ENCODE measurements at regions not wholly inside any gene's neighbourhood (a gene's known extent, or its start where the extent isn't known, plus 50 kb on each side); places are given as distances from the start of the nearest gene placed in this dataset.

DNA sequence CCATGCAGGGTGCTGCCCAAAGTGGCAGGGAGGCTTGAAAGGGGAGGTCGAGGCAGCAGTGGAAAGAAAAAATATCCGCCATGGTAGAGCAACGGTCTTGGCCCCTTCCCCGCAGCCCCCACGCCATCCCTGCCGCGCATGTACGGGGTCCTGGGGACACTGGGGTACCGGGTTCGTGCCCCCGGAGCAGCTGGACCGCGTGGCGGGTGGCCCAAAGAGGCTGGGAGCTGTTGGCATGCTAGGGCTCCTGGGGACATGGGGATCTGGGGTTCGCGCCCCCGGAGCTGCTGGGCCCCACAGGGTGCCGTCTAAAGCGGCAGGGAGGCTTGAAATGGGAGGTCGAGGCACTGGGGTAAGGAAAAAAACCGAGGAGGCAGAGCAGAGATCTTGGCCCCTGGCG lies 316.5 kb downstream of the ALG10 start:
- Histone ChIP-seq H3K27ac (ENCODE audit: extremely low read length, insufficient read depth, low read length) (no peak overlapping the region), H2AFZ (ENCODE audit: low read length) (no peak overlapping the region), H3K9me3 (ENCODE audit: low read length) (no peaks in the 10 kb centered on the region), H3K79me2 (ENCODE audit: insufficient read depth, low read length) (no peaks in the 10 kb centered on the region), H3K4me3 (replicated peaks in 1 of 3; ENCODE audit: insufficient read depth in 1 of 3, low read depth in 2 of 3, low read length in 3 of 3) (no peak overlapping the region), H3K4me2 (ENCODE audit: low read depth, low read length) (no peak overlapping the region), H3K36me3 (replicated peaks in 1 of 2; ENCODE audit: control insufficient read depth in 1 of 2, insufficient read depth in 2 of 2, low read length in 2 of 2) (no peaks in the 10 kb centered on the region), H3K9ac (ENCODE audit: insufficient read depth, low read depth, low read length) (no peak overlapping the region), H4K20me1 (ENCODE audit: insufficient read depth, low read length) (no peaks in the 10 kb centered on the region), H3K4me1 (ENCODE audit: insufficient read depth, low read length) (no peaks in the 10 kb centered on the region), H3K27me3 (ENCODE audit: control insufficient read depth in 1 of 2, insufficient read depth in 2 of 2, low read length in 2 of 2) (peaks cover 2 to 56% of the 10 kb centered on the region in 2 experiments; a peak in 4 of 5 replicates)
- POLR2A ChIA-PET, result no interaction called here
- ATAC-seq (no peak), DNase-seq (ENCODE audit: low spot score) (no peak), FAIRE-seq (no peak)
- CTCF ChIA-PET (ENCODE audit: low intra/inter-chr PET ratio, low total read pairs), result no interaction called here
- BruUV-seq (replicated peaks), result no TSS peak
- TF ChIP-seq MAFF (IDR thresholded peaks at IDR 0.05; ENCODE audit: low read depth, low read length) (no peak), GFI1 (CRISPR knock-in tag; IDR thresholded peaks at IDR 0.05; ENCODE audit: borderline replicate concordance) (no peak), MYC (CRISPR knock-in tag; IDR thresholded peaks at IDR 0.05; ENCODE audit: borderline replicate concordance) (no peak)
- WGBS (ENCODE audit: low lambda C conversion rate), result 43% methylated on average over 13 of the region's 22 CpGs
- intact Hi-C loops (cut with micrococcal nuclease; ENCODE audit: unreplicated experiment), result no loop called here
- in situ Hi-C loops (cut with HindIII; ENCODE audit: extremely low pct_ligation_motif_present, low pct_unique_long_range_greater_than_20kb), result no loop called here

DNA sequence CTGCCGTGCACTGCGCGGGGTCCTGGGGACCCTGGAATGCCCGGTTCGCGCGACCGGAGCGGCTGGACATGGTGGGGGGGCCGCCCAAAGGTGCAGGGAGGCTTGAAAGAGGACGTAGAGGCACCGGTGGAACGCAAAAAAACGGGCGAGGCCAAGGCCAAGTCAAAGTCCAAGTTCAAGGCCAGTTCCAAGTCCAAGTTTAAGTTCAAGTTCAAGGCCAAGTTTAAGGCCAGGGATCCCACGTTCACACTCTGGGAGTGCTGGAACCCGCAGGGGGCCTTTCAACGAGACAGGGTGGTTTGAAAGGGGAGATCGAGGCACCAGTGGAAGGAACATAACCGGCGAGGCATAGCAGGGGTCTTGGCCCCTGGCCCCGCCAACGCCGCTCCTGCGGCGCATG lies 317.6 kb downstream of the ALG10 start:
- Histone ChIP-seq H3K4me2 (ENCODE audit: low read depth, low read length) (no peak overlapping the region), H3K36me3 (replicated peaks in 1 of 2; ENCODE audit: control insufficient read depth in 1 of 2, insufficient read depth in 2 of 2, low read length in 2 of 2) (no peaks in the 10 kb centered on the region), H3K27ac (ENCODE audit: extremely low read length, insufficient read depth, low read length) (no peak overlapping the region), H3K9ac (ENCODE audit: insufficient read depth, low read depth, low read length) (no peak overlapping the region), H3K9me3 (ENCODE audit: low read length) (no peaks in the 10 kb centered on the region), H3K4me1 (ENCODE audit: insufficient read depth, low read length) (no peaks in the 10 kb centered on the region), H3K4me3 (replicated peaks in 1 of 3; ENCODE audit: insufficient read depth in 1 of 3, low read depth in 2 of 3, low read length in 3 of 3) (no peak overlapping the region), H2AFZ (ENCODE audit: low read length) (no peak overlapping the region), H4K20me1 (ENCODE audit: insufficient read depth, low read length) (no peaks in the 10 kb centered on the region), H3K79me2 (ENCODE audit: insufficient read depth, low read length) (no peaks in the 10 kb centered on the region), H3K27me3 (ENCODE audit: control insufficient read depth in 1 of 2, insufficient read depth in 2 of 2, low read length in 2 of 2) (peaks cover 2 to 67% of the 10 kb centered on the region in 2 experiments; a peak in 4 of 5 replicates)
- CTCF ChIA-PET (ENCODE audit: low intra/inter-chr PET ratio, low total read pairs), result no interaction called here
- DNase-seq (ENCODE audit: low spot score) (no peak), FAIRE-seq (no peak), ATAC-seq (no peak)
- intact Hi-C loops (cut with micrococcal nuclease; ENCODE audit: unreplicated experiment) (no loop called here), in situ Hi-C loops (cut with HindIII; ENCODE audit: extremely low pct_ligation_motif_present, low pct_unique_long_range_greater_than_20kb) (no loop called here)
- POLR2A ChIA-PET, result no interaction called here
- 15% methylated on average over 18 of the region's 26 CpGs for WGBS (ENCODE audit: low lambda C conversion rate)
- no TSS peak for BruUV-seq (replicated peaks)
- TF ChIP-seq ZNF256 (CRISPR knock-in tag; conservative IDR thresholded peaks at IDR 0.05) (no peak), SYNCRIP (IDR thresholded peaks at IDR 0.05; ENCODE audit: insufficient read depth, low read depth, low read length) (no peak), SMC3 (IDR thresholded peaks at IDR 0.05; ENCODE audit: low read length) (no peak), JUNB (CRISPR knock-in tag; IDR thresholded peaks at IDR 0.05; ENCODE audit: borderline replicate concordance) (no peak), ZZZ3 (CRISPR knock-in tag; IDR thresholded peaks at IDR 0.05; ENCODE audit: borderline replicate concordance) (no peak), ZNF660 (CRISPR knock-in tag; IDR thresholded peaks at IDR 0.05; ENCODE audit: borderline replicate concordance, low read depth) (no peak)
- TF ChIP-seq, protein P1, sequence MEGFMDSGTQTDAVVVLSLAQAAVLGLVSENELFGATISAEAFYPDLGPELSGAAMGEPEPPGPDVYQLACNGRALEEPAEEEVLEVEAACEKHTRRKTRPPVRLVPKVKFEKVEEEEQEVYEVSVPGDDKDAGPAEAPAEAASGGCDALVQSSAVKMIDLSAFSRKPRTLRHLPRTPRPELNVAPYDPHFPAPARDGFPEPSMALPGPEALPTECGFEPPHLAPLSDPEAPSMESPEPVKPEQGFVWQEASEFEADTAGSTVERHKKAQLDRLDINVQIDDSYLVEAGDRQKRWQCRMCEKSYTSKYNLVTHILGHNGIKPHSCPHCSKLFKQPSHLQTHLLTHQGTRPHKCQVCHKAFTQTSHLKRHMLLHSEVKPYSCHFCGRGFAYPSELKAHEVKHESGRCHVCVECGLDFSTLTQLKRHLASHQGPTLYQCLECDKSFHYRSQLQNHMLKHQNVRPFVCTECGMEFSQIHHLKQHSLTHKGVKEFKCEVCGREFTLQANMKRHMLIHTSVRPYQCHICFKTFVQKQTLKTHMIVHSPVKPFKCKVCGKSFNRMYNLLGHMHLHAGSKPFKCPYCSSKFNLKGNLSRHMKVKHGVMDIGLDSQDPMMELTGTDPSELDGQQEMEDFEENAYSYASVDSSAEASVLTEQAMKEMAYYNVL (CRISPR knock-in tag; IDR thresholded peaks at IDR 0.05; ENCODE audit: borderline replicate concordance), result no peak
- TF ChIP-seq, protein P2, sequence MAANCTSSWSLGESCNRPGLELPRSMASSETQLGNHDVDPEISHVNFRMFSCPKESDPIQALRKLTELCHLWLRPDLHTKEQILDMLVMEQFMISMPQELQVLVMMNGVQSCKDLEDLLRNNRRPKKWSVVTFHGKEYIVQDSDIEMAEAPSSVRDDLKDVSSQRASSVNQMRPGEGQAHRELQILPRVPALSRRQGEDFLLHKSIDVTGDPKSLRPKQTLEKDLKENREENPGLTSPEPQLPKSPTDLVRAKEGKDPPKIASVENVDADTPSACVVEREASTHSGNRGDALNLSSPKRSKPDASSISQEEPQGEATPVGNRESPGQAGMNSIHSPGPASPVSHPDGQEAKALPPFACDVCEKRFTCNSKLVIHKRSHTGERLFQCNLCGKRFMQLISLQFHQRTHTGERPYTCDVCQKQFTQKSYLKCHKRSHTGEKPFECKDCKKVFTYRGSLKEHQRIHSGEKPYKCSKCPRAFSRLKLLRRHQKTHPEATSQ (CRISPR knock-in tag; IDR thresholded peaks at IDR 0.05; ENCODE audit: borderline replicate concordance), result no peak
- TF ChIP-seq, protein P3, sequence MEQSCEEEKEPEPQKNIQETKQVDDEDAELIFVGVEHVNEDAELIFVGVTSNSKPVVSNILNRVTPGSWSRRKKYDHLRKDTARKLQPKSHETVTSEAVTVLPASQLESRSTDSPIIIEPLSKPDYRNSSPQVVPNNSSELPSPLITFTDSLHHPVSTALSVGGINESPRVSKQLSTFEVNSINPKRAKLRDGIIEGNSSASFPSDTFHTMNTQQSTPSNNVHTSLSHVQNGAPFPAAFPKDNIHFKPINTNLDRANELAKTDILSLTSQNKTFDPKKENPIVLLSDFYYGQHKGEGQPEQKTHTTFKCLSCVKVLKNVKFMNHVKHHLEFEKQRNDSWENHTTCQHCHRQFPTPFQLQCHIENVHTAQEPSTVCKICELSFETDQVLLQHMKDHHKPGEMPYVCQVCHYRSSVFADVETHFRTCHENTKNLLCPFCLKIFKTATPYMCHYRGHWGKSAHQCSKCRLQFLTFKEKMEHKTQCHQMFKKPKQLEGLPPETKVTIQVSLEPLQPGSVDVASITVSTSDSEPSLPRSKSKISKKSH (CRISPR knock-in tag; IDR thresholded peaks at IDR 0.05; ENCODE audit: borderline replicate concordance), result no peak
- TF ChIP-seq, protein P4, sequence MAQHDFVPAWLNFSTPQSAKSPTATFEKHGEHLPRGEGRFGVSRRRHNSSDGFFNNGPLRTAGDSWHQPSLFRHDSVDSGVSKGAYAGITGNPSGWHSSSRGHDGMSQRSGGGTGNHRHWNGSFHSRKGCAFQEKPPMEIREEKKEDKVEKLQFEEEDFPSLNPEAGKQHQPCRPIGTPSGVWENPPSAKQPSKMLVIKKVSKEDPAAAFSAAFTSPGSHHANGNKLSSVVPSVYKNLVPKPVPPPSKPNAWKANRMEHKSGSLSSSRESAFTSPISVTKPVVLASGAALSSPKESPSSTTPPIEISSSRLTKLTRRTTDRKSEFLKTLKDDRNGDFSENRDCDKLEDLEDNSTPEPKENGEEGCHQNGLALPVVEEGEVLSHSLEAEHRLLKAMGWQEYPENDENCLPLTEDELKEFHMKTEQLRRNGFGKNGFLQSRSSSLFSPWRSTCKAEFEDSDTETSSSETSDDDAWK (CRISPR knock-in tag; IDR thresholded peaks at IDR 0.05), result no peak

Measured in HepG2 (cell line).